Islet of Langerhans (tissue), 1 donor: ENCODE measurements at regions not wholly inside any gene's neighbourhood (a gene's known extent, or its start where the extent isn't known, plus 50 kb on each side); places are given as distances from the start of the nearest gene placed in this dataset.

Experiments
- FAIRE-seq: peaks from one replicate; lab custom pipeline; 2011; peaks lifted over from hg19 to GRCh38; lab: Jason Lieb, UNC

GRCh38 chr5:84599964-84600363 is 215.3 kb upstream of the EDIL3 start:
- FAIRE-seq = no peak

GRCh38 chr5:84597904-84598303 is 213.2 kb upstream of the EDIL3 start:
- FAIRE-seq = no peak

GRCh38 chr5:84590629-84591028 is 205.9 kb upstream of the EDIL3 start:
- FAIRE-seq = no peak

- no peak for FAIRE-seq
Observed at GRCh38 chr5:84589926-84590325, 205.2 kb upstream of the EDIL3 start.

GRCh38 chr5:84585218-84585617 is 200.5 kb upstream of the EDIL3 start:
- FAIRE-seq = no peak

GRCh38 chr5:84578226-84578625 is 193.5 kb upstream of the EDIL3 start:
- FAIRE-seq = no peak

GRCh38 chr5:84573017-84573712 is 188.5 kb upstream of the EDIL3 start:
- no peak for FAIRE-seq

GRCh38 chr5:84569307-84569706 is 184.6 kb upstream of the EDIL3 start:
- no peak for FAIRE-seq

- no peak for FAIRE-seq
Observed at GRCh38 chr5:84568171-84568570, 183.5 kb upstream of the EDIL3 start.

GRCh38 chr5:84565866-84566265 is 181.2 kb upstream of the EDIL3 start:
- FAIRE-seq = no peak

GRCh38 chr5:84564321-84565075 is 179.8 kb upstream of the EDIL3 start:
- no peak for FAIRE-seq

GRCh38 chr5:84550222-84550621 is 165.5 kb upstream of the EDIL3 start:
- FAIRE-seq = no peak

- no peak for FAIRE-seq
Observed at GRCh38 chr5:84549054-84549453, 164.4 kb upstream of the EDIL3 start.

GRCh38 chr5:84546686-84547085 is 162.0 kb upstream of the EDIL3 start:
- no peak for FAIRE-seq

GRCh38 chr5:84536797-84537196 is 152.1 kb upstream of the EDIL3 start:
- no peak for FAIRE-seq

- FAIRE-seq = no peak
Observed at GRCh38 chr5:84535281-84535680, 150.6 kb upstream of the EDIL3 start.

GRCh38 chr5:84524491-84524890 is 139.8 kb upstream of the EDIL3 start:
- FAIRE-seq = no peak

GRCh38 chr5:84518862-84519261 is 134.2 kb upstream of the EDIL3 start:
- FAIRE-seq = no peak

- FAIRE-seq = no peak
Observed at GRCh38 chr5:84518370-84518769, 133.7 kb upstream of the EDIL3 start.

- FAIRE-seq = no peak
Observed at GRCh38 chr5:84506625-84507024, 121.9 kb upstream of the EDIL3 start.

GRCh38 chr5:84494453-84494852 is 109.8 kb upstream of the EDIL3 start:
- FAIRE-seq = no peak

GRCh38 chr5:84487963-84488362 is 103.3 kb upstream of the EDIL3 start:
- no peak for FAIRE-seq

- no peak for FAIRE-seq
Observed at GRCh38 chr5:84480873-84481637, 96.4 kb upstream of the EDIL3 start.
